HCT116 (cell line): ENCODE measurements at regions not wholly inside any gene's neighbourhood (a gene's known extent, or its start where the extent isn't known, plus 50 kb on each side); places are given as distances from the start of the nearest gene placed in this dataset.

Experiments
- CEBPB ChIP-seq: IDR thresholded peaks from 2 replicates; pipeline ENCODE4 v1.6.1; 2012; ENCODE audit warnings: low read depth
- ELF1 ChIP-seq: IDR thresholded peaks from 2 replicates; pipeline ENCODE4 v1.6.1; 2012; ENCODE audit warnings: low read depth, borderline replicate concordance
- EZH2 ChIP-seq: fragments of 200-600 bp; sonication (generic); IDR thresholded peaks from 2 replicates; pipeline ENCODE4 v1.6.1; 2017; ENCODE audit warnings: antibody characterized with exemption, mixed run types
- EZH2phosphoT487 ChIP-seq: fragments of 200-600 bp; IDR thresholded peaks from 2 replicates; pipeline ENCODE4 v1.6.1; 2018; ENCODE audit warnings: antibody characterized with exemption, borderline replicate concordance
- POLR2A ChIP-seq: IDR thresholded peaks from 2 replicates; pipeline ENCODE4 v1.7.0; 2011; ENCODE audit warnings: borderline replicate concordance; ENCODE audit not compliant: insufficient read depth, insufficient read length; ENCODE audit errors: extremely low read depth
- RAD21 ChIP-seq: IDR thresholded peaks from 2 replicates; pipeline ENCODE4 v1.6.1; 2012; ENCODE audit warnings: low read depth, mild to moderate bottlenecking
- SIN3A ChIP-seq: IDR thresholded peaks from 2 replicates; pipeline ENCODE4 v1.6.1; 2012; ENCODE audit warnings: low read depth
- SRF ChIP-seq: IDR thresholded peaks from 2 replicates; pipeline ENCODE4 v1.6.1; 2012; ENCODE audit warnings: low read depth
- TCF7L2 ChIP-seq: IDR thresholded peaks from 2 replicates; pipeline ENCODE4 v1.7.0; 2011; ENCODE audit warnings: borderline replicate concordance, inconsistent platforms; ENCODE audit not compliant: insufficient read depth, insufficient read length; ENCODE audit errors: extremely low read depth
- TF ChIP-seq, protein P1 (sequence below), 3 experiments: fragments of 200-600 bp in 1 of 3; sonication (generic) in 1 of 3; IDR thresholded peaks in 2 of 3; conservative IDR thresholded peaks in 1 of 3; 2 replicates each; pipeline ENCODE4 v1.5.1; 2012 to 2017; ENCODE audit warnings: low read depth in 2 of 3, low read length in 2 of 3, antibody characterized with exemption in 1 of 3, borderline replicate concordance in 1 of 3, control low read depth in 1 of 3, mild to moderate bottlenecking in 1 of 3, mixed read lengths in 1 of 3, mixed run types in 1 of 3, moderate library complexity in 1 of 3; ENCODE audit not compliant: insufficient read depth in 1 of 3
- TF ChIP-seq, protein P2 (sequence below): IDR thresholded peaks from 2 replicates; pipeline ENCODE4 v1.6.1; 2012; ENCODE audit warnings: low read depth
- TF ChIP-seq, protein P3 (sequence below): IDR thresholded peaks from 2 replicates; pipeline ENCODE4 v1.6.1; 2012

DNA sequence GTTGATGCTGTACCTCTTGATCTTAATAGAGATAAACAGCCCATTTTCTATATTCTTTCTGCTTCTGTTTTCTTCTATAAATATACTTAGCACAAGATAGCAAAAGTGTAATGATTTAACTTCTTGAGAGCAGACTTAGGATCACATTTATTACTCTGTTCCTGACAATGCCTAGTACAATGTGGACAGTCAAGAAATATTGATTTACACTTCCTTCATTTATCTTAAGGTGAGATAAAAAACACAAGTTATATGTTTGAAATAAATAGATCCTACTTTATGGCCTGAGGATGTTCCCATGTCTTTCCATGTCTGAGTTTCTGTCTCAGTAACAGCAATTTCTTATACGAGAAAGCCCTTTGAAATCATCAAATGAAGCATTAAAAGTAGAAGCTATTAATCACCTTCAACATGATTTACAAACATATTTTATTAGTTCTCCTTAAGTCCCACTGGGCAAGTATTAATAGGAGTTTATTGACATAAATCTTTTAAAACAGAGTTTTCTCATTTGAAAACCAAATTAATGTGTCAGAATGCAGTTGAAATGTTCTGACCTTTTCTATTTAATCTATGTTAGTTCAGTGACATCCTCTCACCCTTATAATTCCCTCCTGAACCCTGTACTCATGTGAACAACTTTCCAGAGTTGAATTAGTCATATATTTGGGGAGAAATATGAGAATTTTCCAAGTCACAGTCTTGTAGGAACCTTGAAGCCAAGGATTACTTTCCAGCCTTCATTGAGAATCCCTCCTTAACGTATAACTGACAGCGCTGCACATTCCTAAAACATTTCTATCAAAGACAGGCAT is 1611.7 kb upstream of the TENM4 start:
- no peak for TF ChIP-seq CEBPB
- TF ChIP-seq ELF1: no peak
- TF ChIP-seq, protein P1, sequence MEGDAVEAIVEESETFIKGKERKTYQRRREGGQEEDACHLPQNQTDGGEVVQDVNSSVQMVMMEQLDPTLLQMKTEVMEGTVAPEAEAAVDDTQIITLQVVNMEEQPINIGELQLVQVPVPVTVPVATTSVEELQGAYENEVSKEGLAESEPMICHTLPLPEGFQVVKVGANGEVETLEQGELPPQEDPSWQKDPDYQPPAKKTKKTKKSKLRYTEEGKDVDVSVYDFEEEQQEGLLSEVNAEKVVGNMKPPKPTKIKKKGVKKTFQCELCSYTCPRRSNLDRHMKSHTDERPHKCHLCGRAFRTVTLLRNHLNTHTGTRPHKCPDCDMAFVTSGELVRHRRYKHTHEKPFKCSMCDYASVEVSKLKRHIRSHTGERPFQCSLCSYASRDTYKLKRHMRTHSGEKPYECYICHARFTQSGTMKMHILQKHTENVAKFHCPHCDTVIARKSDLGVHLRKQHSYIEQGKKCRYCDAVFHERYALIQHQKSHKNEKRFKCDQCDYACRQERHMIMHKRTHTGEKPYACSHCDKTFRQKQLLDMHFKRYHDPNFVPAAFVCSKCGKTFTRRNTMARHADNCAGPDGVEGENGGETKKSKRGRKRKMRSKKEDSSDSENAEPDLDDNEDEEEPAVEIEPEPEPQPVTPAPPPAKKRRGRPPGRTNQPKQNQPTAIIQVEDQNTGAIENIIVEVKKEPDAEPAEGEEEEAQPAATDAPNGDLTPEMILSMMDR (IDR thresholded peaks at IDR 0.05 in 2 of 3, conservative IDR thresholded peaks at IDR 0.05 in 1 of 3; ENCODE audit: borderline replicate concordance in 1 of 3, insufficient read depth in 1 of 3, low read depth in 2 of 3, low read length in 2 of 3): no peak
- TF ChIP-seq TCF7L2: no peak
- no peak for TF ChIP-seq POLR2A
- no peak for TF ChIP-seq SIN3A
- TF ChIP-seq, protein P2, sequence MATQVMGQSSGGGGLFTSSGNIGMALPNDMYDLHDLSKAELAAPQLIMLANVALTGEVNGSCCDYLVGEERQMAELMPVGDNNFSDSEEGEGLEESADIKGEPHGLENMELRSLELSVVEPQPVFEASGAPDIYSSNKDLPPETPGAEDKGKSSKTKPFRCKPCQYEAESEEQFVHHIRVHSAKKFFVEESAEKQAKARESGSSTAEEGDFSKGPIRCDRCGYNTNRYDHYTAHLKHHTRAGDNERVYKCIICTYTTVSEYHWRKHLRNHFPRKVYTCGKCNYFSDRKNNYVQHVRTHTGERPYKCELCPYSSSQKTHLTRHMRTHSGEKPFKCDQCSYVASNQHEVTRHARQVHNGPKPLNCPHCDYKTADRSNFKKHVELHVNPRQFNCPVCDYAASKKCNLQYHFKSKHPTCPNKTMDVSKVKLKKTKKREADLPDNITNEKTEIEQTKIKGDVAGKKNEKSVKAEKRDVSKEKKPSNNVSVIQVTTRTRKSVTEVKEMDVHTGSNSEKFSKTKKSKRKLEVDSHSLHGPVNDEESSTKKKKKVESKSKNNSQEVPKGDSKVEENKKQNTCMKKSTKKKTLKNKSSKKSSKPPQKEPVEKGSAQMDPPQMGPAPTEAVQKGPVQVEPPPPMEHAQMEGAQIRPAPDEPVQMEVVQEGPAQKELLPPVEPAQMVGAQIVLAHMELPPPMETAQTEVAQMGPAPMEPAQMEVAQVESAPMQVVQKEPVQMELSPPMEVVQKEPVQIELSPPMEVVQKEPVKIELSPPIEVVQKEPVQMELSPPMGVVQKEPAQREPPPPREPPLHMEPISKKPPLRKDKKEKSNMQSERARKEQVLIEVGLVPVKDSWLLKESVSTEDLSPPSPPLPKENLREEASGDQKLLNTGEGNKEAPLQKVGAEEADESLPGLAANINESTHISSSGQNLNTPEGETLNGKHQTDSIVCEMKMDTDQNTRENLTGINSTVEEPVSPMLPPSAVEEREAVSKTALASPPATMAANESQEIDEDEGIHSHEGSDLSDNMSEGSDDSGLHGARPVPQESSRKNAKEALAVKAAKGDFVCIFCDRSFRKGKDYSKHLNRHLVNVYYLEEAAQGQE: no peak
- TF ChIP-seq, protein P3, sequence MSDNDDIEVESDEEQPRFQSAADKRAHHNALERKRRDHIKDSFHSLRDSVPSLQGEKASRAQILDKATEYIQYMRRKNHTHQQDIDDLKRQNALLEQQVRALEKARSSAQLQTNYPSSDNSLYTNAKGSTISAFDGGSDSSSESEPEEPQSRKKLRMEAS: no peak
- no peak for TF ChIP-seq SRF
- no peak for TF ChIP-seq EZH2
- no peak for TF ChIP-seq EZH2phosphoT487
- no peak for TF ChIP-seq RAD21
